ENCODE measurements at regions not wholly inside any gene's neighbourhood (a gene's known extent, or its start where the extent isn't known, plus 50 kb on each side); places are given as distances from the start of the nearest gene placed in this dataset.

- no peak for TF ChIP-seq CTCF (IDR thresholded peaks at IDR 0.05)
- TF ChIP-seq POLR2AphosphoS5 (IDR thresholded peaks at IDR 0.05; ENCODE audit: low read depth, low read length): no peak
- no peak for TF ChIP-seq TCF7L2 (IDR thresholded peaks at IDR 0.05; ENCODE audit: low read depth, low read length)
These were observed 458.8 kb upstream of the SORCS1 start for GRCh38 chr10:107623292-107623691.

Measured in Panc1 (cell line).